HG03460 (cell line): ENCODE measurements at regions not wholly inside any gene's neighbourhood (a gene's known extent, or its start where the extent isn't known, plus 50 kb on each side); places are given as distances from the start of the nearest gene placed in this dataset.

Experiments used
- ATAC-seq: cut with Tn5 transposase; IDR thresholded peaks from one replicate; pipeline ENCODE4 v1.9.1; 2021; ENCODE audit not compliant: unreplicated experiment

- ATAC-seq: no peak
Observed at GRCh38 chr14:97544571-97544970, 747.4 kb downstream of the VRK1 start.

GRCh38 chr14:97546491-97547230, 749.5 kb downstream of the VRK1 start:
- no peak for ATAC-seq

GRCh38 chr14:97550463-97550862, 753.3 kb downstream of the VRK1 start:
- no peak for ATAC-seq

GRCh38 chr14:97554597-97554996, 757.4 kb downstream of the VRK1 start:
- ATAC-seq: no peak

GRCh38 chr14:97564334-97564733, 767.2 kb downstream of the VRK1 start:
- ATAC-seq: no peak

GRCh38 chr14:97571201-97571600, 774.0 kb downstream of the VRK1 start:
- ATAC-seq: no peak

- no peak for ATAC-seq
Observed at GRCh38 chr14:97571866-97572555, 774.8 kb downstream of the VRK1 start.

GRCh38 chr14:97572583-97573458, 775.6 kb downstream of the VRK1 start:
- no peak for ATAC-seq

GRCh38 chr14:97575677-97576076, 778.5 kb downstream of the VRK1 start:
- ATAC-seq: no peak

- no peak for ATAC-seq
Observed at GRCh38 chr14:97578982-97579548, 781.9 kb downstream of the VRK1 start.

GRCh38 chr14:97581016-97581415, 783.8 kb downstream of the VRK1 start:
- no peak for ATAC-seq

- ATAC-seq: no peak
Observed at GRCh38 chr14:97582022-97582421, 784.8 kb downstream of the VRK1 start.

- ATAC-seq: no peak
Observed at GRCh38 chr14:97584528-97584927, 787.3 kb downstream of the VRK1 start.

- ATAC-seq: no peak
Observed at GRCh38 chr14:97592341-97592980, 795.3 kb downstream of the VRK1 start.

GRCh38 chr14:97594306-97594705, 797.1 kb downstream of the VRK1 start:
- no peak for ATAC-seq

- no peak for ATAC-seq
Observed at GRCh38 chr14:97602438-97603117, 805.4 kb downstream of the VRK1 start.

- ATAC-seq: no peak
Observed at GRCh38 chr14:97603201-97603600, 806.0 kb downstream of the VRK1 start.

- ATAC-seq: no peak
Observed at GRCh38 chr14:97604731-97605130, 807.5 kb downstream of the VRK1 start.

GRCh38 chr14:97618401-97618800, 821.2 kb downstream of the VRK1 start:
- ATAC-seq: no peak
